ES-I3 (cell line): ENCODE measurements at regions not wholly inside any gene's neighbourhood (a gene's known extent, or its start where the extent isn't known, plus 50 kb on each side); places are given as distances from the start of the nearest gene placed in this dataset.

ENCODE experiments used
- H3K36me3 ChIP-seq: 2 replicates; pipeline ENCODE4 v1.6.1; 2013; ENCODE audit warnings: mild to moderate bottlenecking, low read length, control low read depth, moderate library complexity; ENCODE audit not compliant: insufficient read depth
- H3K4me1 ChIP-seq: 2 replicates; pipeline ENCODE4 v1.6.1; 2013; ENCODE audit warnings: mild to moderate bottlenecking, control low read depth, low read length; ENCODE audit not compliant: insufficient read depth
- H3K9ac ChIP-seq: 2 replicates; pipeline ENCODE4 v1.6.1; 2013; ENCODE audit warnings: low read depth, mild to moderate bottlenecking, low read length, moderate library complexity
- H3K9me3 ChIP-seq: 2 replicates; pipeline ENCODE4 v1.6.1; 2013; ENCODE audit warnings: mild to moderate bottlenecking, low read length, moderate library complexity; ENCODE audit not compliant: control insufficient read depth, insufficient read depth

GRCh38 chr2:195425328-195425727 lies 231.7 kb upstream of the SLC39A10 start:
- Histone ChIP-seq H3K9ac (no peak overlapping the region), H3K9me3 (no peaks in the 10 kb centered on the region), H3K36me3 (no peaks in the 10 kb centered on the region), H3K4me1 (peaks cover 7% of the 10 kb centered on the region; the same call in 1 of the 2 replicates)

- no peaks in the 10 kb centered on the region for H3K9me3 ChIP-seq
- no peaks in the 10 kb centered on the region for H3K36me3 ChIP-seq
- no peak overlapping the region for H3K9ac ChIP-seq
- no peaks in the 10 kb centered on the region; the same call in 1 of the 2 replicates for H3K4me1 ChIP-seq
Observed at GRCh38 chr2:195419033-195419432, 238.0 kb upstream of the SLC39A10 start.

- H3K9me3 ChIP-seq = no peaks in the 10 kb centered on the region
- H3K9ac ChIP-seq = no peak overlapping the region
- H3K36me3 ChIP-seq = no peaks in the 10 kb centered on the region
- H3K4me1 ChIP-seq = peaks cover 13% of the 10 kb centered on the region
Observed at GRCh38 chr2:195414537-195415100, 242.4 kb upstream of the SLC39A10 start.

GRCh38 chr2:195413944-195414343 lies 243.1 kb upstream of the SLC39A10 start:
- Histone ChIP-seq H3K9me3 (no peaks in the 10 kb centered on the region), H3K36me3 (no peaks in the 10 kb centered on the region), H3K9ac (no peak overlapping the region), H3K4me1 (peaks cover 13% of the 10 kb centered on the region)

- H3K36me3 ChIP-seq = no peaks in the 10 kb centered on the region
- H3K4me1 ChIP-seq = peaks cover 14% of the 10 kb centered on the region
- H3K9ac ChIP-seq = no peak overlapping the region
- no peaks in the 10 kb centered on the region for H3K9me3 ChIP-seq
Observed at GRCh38 chr2:195413422-195413821, 243.6 kb upstream of the SLC39A10 start.

- Histone ChIP-seq H3K36me3 (no peaks in the 10 kb centered on the region), H3K4me1 (peaks cover 22% of the 10 kb centered on the region), H3K9me3 (no peaks in the 10 kb centered on the region), H3K9ac (no peak overlapping the region)
Observed at GRCh38 chr2:195411219-195411687, 245.8 kb upstream of the SLC39A10 start.

GRCh38 chr2:195410074-195410671 lies 246.9 kb upstream of the SLC39A10 start:
- H3K9me3 ChIP-seq = no peaks in the 10 kb centered on the region
- no peaks in the 10 kb centered on the region for H3K36me3 ChIP-seq
- peaks cover 22% of the 10 kb centered on the region for H3K4me1 ChIP-seq
- no peak overlapping the region for H3K9ac ChIP-seq

- Histone ChIP-seq H3K9ac (no peak overlapping the region), H3K4me1 (peaks cover 22% of the 10 kb centered on the region), H3K9me3 (no peaks in the 10 kb centered on the region), H3K36me3 (no peaks in the 10 kb centered on the region)
Observed at GRCh38 chr2:195408811-195409210, 248.2 kb upstream of the SLC39A10 start.

GRCh38 chr2:195408196-195408595 lies 248.8 kb upstream of the SLC39A10 start:
- no peak overlapping the region for H3K9ac ChIP-seq
- peaks cover 17% of the 10 kb centered on the region for H3K4me1 ChIP-seq

GRCh38 chr2:195407783-195408182 lies 249.2 kb upstream of the SLC39A10 start:
- H3K9ac ChIP-seq = no peak overlapping the region
- H3K36me3 ChIP-seq = no peaks in the 10 kb centered on the region
- H3K9me3 ChIP-seq = no peaks in the 10 kb centered on the region
- peaks cover 17% of the 10 kb centered on the region for H3K4me1 ChIP-seq

More at GRCh38 chr2:195408196-195408595, 248.8 kb upstream of the SLC39A10 start:
- no peaks in the 10 kb centered on the region for H3K9me3 ChIP-seq
- H3K36me3 ChIP-seq = no peaks in the 10 kb centered on the region

- Histone ChIP-seq H3K9ac (no peak overlapping the region), H3K36me3 (no peaks in the 10 kb centered on the region), H3K4me1 (peaks cover 17% of the 10 kb centered on the region)
Observed at GRCh38 chr2:195406886-195407603, 250.0 kb upstream of the SLC39A10 start.

GRCh38 chr2:195404651-195405050 lies 252.4 kb upstream of the SLC39A10 start:
- no peak overlapping the region for H3K9ac ChIP-seq
- no peaks in the 10 kb centered on the region for H3K36me3 ChIP-seq
- no peaks in the 10 kb centered on the region for H3K9me3 ChIP-seq
- H3K4me1 ChIP-seq = peaks cover 9% of the 10 kb centered on the region; the same call in 1 of the 2 replicates

More at GRCh38 chr2:195406886-195407603, 250.0 kb upstream of the SLC39A10 start:
- no peaks in the 10 kb centered on the region for H3K9me3 ChIP-seq

GRCh38 chr2:195396479-195396878 lies 260.5 kb upstream of the SLC39A10 start:
- H3K9ac ChIP-seq = no peak overlapping the region
- no peaks in the 10 kb centered on the region for H3K36me3 ChIP-seq
- no peaks in the 10 kb centered on the region for H3K4me1 ChIP-seq
- H3K9me3 ChIP-seq = no peaks in the 10 kb centered on the region

GRCh38 chr2:195395362-195395761 lies 261.7 kb upstream of the SLC39A10 start:
- Histone ChIP-seq H3K36me3 (no peaks in the 10 kb centered on the region), H3K4me1 (no peaks in the 10 kb centered on the region), H3K9ac (no peak overlapping the region), H3K9me3 (no peaks in the 10 kb centered on the region)
